ENCODE measurements at regions not wholly inside any gene's neighbourhood (a gene's known extent, or its start where the extent isn't known, plus 50 kb on each side); places are given as distances from the start of the nearest gene placed in this dataset.

GRCh38 chr21:15171546-15171945 lies 106.7 kb upstream of the NRIP1 start:
- TF ChIP-seq CTCF (IDR thresholded peaks at IDR 0.05) (no peak), EZH2 (IDR thresholded peaks at IDR 0.05) (no peak), EZH2phosphoT487 (IDR thresholded peaks at IDR 0.05) (no peak)

All from neural progenitor cell (in vitro differentiated cells).